Uterus (tissue), 2 donors: ENCODE measurements at regions not wholly inside any gene's neighbourhood (a gene's known extent, or its start where the extent isn't known, plus 50 kb on each side); places are given as distances from the start of the nearest gene placed in this dataset.

Experiments
- POLR2A ChIP-seq, 2 donors: fragments of 450-650 bp; IDR thresholded peaks; one replicate each; pipeline ENCODE4 v1.6.1; 2016; ENCODE audit warnings: antibody characterized with exemption in 2 of 2, mild to moderate bottlenecking in 1 of 2, moderate library complexity in 1 of 2
- TF ChIP-seq, protein P1 (sequence below), 4 experiments: fragments of 200-600 bp in 2 of 4; fragments of 450-650 bp in 2 of 4; sonication (generic) in 2 of 4; IDR thresholded peaks; one replicate each; pipeline ENCODE4 v1.5.1; 2016 to 2019; ENCODE audit warnings: antibody characterized with exemption in 4 of 4, mild to moderate bottlenecking in 2 of 4, moderate library complexity in 1 of 4

DNA sequence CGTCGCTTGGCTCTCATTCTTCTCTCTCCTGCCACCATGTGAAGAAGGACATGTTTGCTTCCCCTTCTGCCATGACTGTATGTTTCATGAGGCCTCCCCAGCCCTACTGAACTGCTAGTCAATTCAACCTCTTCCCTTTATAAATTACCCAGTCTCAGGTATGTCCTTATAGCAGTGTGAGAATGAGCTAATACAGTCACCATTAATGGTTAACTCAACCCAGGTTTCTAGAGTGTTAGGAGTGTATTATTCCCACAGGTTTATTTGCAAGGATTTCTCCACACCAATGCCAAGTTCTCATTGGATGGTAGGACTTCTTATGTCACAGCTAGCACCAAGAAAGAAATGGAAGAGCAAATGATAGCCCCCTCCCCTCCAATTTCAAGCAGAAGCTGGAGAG is 71.9 kb downstream of the DYNAP start:
- TF ChIP-seq, protein P1, sequence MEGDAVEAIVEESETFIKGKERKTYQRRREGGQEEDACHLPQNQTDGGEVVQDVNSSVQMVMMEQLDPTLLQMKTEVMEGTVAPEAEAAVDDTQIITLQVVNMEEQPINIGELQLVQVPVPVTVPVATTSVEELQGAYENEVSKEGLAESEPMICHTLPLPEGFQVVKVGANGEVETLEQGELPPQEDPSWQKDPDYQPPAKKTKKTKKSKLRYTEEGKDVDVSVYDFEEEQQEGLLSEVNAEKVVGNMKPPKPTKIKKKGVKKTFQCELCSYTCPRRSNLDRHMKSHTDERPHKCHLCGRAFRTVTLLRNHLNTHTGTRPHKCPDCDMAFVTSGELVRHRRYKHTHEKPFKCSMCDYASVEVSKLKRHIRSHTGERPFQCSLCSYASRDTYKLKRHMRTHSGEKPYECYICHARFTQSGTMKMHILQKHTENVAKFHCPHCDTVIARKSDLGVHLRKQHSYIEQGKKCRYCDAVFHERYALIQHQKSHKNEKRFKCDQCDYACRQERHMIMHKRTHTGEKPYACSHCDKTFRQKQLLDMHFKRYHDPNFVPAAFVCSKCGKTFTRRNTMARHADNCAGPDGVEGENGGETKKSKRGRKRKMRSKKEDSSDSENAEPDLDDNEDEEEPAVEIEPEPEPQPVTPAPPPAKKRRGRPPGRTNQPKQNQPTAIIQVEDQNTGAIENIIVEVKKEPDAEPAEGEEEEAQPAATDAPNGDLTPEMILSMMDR (IDR thresholded peaks at IDR 0.05): no peak
- no peak for TF ChIP-seq POLR2A (IDR thresholded peaks at IDR 0.05)
